ENCODE measurements at regions not wholly inside any gene's neighbourhood (a gene's known extent, or its start where the extent isn't known, plus 50 kb on each side); places are given as distances from the start of the nearest gene placed in this dataset.
"Not testable (repeated sequence)": the region's sequence is repeated elsewhere in the genome, so short reads cannot be mapped to it uniquely, and the experiment has no call there.

DNA sequence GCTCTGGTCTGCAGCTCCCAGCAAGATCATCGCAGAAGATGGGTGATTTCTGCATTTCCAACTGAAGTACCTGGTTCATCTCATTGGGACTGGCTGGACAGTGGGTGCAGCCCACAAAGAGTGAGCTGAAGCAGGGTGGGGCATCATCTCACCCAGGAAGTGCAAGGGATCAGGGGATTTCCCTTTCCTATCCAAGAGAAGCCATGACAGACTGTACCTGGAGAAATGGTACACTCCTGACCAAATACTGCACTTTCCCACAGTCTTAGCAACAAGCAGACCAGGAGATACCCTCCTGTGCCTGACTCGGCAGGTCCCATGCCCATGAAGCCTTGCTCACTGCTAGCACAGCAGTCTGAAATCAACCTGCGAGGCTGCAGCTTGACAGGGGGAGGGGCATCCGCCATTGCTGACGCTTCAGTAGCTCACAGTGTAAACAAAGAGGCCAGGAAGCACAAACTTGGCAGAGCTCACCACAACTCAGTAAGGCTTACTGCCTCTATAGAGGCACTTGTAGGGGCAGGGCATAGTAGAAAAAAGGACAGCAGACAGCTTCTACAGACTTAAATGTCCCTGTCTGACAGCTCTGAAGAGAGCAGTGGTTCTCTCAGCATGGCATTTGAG lies 60.5 kb downstream of the AREG start:
- not testable (repeated sequence) for DNase-seq

DNA sequence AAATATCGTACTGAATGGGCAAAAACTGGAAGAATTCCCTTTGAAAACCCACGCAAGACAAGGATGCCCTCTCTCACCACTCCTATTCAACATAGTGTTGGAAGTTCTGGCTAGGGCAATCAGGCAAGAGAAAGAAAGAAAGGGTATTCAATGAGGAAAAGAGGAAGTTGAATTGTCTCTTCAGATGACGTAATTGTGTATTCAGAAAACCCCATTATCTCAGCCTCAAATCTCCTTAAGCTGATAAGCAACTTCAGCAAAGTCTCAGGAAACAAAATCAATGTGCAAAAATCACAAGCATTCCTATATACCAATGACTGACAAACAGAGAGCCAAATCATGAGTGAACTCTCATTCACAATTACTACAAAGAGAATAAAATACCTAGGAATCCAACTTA lies 64.4 kb downstream of the AREG start:
- not testable (repeated sequence) for DNase-seq

DNA sequence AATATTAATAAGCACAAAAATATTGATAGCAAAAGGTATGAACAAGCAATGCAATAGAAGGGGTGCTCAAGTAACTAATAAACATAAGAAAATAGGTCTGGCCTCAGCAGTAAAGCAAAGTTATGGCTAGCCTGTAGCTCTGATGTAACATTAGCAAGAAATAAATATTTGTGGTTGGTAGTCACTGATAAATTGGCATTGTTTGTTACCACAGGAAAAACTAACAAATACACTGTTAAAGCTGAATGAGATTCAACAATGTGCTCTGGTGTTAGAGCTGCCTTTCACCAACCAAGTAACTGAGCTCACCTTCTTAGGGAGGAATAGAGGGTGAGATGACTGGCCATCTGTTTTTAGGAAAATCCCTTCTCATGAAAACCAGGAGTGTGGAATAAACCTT lies 71.4 kb downstream of the AREG start:
- no peak for DNase-seq

DNA sequence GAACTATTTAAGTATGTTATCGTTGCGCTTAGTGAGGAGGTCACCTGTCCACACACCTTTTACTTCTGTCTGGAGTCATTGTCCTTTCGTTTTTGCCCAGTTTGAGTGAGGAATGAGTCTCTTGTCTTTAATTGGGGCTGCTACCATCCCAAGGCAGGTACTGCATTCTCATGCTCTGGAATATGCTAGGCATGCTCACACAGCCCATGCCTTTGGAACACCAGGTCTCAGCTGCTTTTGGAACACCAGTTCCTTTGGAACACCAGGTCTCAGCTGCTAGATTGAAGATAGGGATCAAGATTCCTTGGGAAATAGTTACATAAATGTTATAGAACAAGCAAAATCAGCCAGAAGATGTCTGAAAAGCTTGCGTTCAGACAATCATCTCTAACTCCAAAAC lies 73.1 kb downstream of the AREG start:
- DNase-seq, result no peak

DNA sequence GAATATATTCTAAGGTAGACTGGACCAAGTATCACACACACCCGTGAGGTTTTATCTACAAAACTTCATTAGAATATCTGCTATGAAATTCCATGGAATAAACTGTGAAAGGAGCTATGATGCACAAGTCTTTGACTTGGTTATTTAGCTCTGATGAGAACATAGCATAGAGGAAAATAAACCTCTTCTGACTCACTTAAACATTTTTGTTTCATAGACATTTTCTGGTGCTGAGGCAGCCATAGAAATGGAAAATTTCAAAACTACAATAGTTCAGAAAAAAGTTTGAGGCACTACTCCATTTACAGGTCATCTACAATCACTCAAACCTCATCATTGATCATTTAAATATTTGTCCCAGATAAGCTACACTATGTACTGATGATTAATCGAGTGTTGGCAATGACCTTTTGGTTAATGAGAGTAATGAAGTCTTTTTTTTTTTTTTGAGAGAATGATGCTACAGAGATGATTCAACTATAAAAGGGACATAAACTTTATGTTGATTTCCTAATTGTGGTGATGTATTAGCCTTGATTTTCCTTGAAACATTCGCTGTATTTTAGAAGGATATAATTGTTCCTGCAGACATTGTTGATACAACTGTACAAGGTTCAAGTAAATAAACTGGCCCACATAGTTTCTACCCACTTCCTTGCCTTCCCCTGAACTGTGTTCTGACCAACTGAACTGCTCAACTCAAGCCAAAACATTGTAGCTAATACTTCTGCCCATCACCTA lies 77.5 kb downstream of the AREG start:
- no peak for DNase-seq

DNA sequence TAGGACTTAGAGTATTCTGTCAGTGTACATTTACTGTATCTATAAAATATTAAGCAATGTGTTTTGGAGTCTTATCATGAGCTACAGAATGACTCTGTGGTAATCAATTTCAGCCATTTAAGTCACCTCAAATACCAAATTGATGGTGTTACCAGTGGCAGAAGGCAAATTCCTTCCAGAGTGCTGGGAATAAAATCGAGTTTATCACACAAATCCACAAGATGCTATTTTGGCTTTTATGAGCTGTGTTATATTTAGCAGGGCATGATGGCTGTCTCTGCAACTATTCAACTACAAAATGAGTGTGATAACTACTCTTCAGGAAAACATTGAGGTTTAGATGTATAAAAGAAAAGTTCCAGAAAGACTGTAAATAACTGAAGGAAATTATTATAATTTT lies 78.2 kb downstream of the AREG start:
- no peak for DNase-seq

DNA sequence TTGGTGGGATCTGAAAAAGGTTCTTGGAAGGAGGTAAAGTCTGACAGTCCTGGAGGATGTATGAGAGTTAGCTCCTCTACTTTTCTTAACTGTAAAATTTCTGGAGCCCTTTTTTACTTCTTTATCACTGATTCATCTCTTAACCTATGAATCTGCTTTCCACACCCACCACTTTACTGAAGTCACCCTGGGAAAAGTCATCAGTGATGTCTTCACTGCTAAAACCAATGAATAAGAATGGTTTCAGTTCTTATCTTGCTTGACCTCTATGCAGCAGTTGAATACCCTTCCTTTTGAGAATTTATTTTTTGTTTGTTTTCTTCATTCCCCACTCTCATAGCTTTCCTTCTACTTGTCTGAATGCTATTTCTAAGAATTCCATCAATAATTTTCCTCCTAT lies 80.0 kb downstream of the AREG start:
- no peak for DNase-seq

DNA sequence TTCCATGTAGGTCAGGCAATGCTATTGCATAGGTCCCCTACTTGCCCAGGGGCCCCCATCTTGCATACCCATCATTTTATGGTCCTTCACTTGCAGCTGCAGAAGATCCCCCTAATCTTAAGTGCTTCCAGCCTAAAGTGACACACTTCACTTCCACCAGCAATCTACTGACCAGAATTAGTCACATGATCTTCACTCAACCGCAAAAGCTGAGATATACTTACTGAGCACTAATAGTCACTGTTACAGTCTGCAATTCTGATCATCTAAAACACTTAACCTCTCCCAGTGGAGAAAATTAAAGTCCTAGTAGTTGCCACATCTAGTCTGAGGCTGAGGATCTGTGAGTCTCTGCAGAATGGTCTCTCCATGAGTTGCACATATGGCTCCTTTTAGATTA lies 82.1 kb downstream of the AREG start:
- no peak for DNase-seq

DNA sequence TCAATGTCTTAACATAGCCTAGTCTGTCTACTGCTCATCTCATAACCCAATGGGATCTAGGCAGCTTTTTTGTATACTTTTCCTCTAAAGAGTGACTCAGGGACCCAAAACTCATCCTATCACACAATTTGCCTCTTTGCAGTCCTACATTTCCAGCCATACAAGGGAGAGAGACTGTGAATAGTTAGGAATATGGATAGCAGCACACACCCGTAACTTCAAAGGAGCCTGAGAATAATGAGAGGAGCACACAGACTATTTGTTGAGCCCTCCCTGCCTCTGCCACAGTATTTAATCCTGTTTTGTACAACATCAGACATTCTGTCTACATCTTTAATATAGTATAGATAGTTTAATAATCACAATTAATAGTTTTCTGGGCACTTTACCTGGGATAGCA lies 83.2 kb downstream of the AREG start:
- no peak for DNase-seq

DNA sequence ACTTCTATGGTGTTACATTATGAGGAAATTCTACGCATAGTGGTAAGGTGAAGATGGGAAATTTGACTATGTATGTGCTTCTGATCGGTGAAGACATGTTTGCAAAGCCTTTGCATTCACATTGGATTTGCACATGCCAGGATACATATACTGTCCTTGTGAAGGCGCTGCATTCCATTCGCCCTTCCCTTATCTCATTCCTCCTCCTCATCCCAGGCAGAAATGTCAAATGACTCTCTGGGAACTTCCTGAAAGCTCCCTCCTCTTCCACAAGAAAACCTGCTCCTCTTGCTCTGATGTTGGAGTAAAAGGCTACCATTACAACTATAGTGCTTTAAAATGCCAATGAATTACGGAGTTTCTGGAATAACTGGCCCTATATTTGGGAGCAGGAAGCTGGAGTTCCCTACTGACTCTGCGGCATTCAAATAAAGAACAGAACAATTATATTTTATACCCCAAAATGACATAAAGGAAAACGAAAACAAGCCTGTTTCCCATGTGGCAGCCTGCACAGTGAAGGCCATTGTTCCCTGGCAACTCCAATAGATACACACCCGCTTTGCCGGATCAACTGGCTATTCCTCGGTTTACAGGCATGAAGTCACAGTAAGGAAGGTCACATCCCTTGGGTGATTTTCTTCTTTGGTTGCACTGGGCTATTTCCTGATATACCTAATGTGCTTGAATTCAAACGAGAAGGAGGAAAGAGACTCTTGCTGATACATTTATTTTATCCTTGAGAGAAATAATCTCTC lies 84.5 kb downstream of the AREG start:
- no peak for DNase-seq

DNA sequence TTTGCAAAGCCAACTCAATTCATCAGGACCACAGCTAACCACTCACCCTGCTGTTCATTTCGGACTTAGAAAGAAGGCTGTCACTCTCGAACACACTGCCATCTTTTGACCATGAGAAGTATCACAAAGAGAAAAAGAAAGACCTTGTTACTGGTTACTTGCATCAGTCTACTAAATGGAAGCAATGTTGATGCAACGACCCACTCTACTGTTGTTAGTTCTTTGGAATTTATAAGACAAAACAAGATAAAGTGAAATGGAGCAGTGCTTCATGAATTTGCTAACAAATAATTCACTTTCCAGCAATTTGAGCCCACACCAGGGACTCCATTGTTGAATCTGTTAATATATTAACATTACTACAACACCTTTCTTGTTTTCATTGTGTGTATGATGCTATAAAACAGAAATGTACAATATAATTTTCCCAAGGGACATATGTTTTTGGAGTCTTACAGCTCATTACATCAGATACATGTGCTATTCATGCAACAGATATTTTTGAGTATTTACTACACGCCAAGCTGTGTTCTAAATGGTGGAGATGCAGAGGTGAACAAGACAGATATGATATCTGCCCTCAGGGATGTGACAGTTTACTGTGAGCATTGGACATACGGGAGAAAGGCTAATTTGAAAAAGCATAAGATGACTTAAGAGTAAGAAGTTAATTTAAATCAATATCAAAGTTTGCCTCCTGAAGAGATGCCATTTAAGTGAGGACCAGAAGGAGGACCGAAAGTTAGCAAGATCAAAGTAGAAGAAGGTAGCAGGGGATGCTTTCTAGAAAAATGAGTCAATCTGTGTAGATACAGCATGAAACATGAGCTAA lies 87.2 kb downstream of the AREG start:
- peak in 1 of 2 donors; percentile 37 for DNase-seq

DNA sequence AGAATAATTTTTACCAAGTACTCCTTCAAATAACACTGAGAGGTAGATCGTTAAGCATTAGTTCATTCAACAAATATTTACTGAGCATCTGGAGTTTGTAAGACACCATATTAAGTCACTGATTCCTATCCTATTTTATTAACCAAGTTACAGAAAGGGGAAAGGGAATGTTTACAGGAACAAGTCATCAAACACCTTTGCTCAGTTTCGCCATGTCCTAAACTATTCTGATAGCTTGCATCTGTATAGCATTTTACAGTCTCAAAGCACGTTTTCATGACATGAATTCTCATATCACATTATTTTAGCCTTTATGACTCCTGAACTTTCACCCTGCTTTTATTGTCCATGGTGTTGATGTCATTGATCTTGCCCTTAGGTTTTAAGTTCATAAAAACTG lies 89.2 kb downstream of the AREG start:
- no peak for DNase-seq

DNA sequence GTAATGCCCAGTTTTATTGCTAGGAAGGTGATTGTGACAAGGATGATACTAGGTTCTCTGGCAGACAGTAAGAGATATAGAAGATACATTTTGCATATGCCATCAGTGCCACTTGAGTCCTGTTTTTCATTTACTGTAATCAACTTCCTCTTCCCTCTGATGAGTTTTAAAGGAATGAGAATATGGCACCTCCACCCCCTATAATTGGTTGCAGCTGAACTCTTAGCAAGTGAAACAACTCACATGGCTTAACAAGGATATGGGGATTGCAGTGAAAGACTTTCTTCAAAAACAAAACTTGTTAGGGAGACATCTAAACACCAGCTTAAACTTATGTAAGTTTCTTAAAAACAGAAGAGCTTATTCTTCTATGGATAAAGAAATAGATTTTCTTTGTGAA lies 90.0 kb downstream of the AREG start:
- no peak for DNase-seq

DNA sequence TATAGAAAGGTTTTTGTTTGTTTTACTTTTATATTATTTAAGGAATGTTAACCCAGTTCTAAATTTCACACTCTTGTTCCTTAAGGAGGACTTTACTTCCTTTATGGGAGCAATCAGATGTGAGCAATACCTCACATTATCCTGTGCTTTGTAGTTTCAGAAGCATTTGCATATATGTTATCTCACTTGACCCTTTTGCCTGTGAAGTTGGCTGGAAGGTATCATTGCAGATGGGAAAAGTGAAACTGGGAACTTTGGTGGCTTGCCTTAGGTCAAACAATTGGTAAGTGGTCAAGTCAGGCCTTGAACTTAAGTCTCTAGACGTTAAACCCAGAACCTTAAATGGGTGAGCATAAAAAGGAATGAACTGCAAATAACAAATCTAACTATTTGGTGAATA lies 90.6 kb downstream of the AREG start:
- no peak for DNase-seq

DNA sequence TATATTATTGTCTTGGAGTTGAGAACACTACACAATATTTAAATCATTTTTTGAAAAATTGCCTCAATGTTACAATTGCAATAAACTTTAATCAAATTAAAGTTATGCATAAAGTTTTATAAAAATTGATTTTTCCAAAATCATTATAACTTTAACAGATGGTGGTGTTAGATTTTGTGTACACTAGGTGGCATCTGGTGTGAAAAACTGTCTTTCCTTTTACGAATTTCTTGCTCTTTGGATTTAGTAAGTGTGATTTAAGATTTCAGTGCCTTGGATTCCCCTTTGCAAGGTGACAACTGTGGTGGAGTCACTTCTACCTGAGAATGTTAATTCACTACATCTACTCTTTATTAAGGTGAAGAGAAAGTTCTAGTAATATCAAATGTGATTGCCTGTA lies 91.6 kb downstream of the AREG start:
- no peak for DNase-seq

DNA sequence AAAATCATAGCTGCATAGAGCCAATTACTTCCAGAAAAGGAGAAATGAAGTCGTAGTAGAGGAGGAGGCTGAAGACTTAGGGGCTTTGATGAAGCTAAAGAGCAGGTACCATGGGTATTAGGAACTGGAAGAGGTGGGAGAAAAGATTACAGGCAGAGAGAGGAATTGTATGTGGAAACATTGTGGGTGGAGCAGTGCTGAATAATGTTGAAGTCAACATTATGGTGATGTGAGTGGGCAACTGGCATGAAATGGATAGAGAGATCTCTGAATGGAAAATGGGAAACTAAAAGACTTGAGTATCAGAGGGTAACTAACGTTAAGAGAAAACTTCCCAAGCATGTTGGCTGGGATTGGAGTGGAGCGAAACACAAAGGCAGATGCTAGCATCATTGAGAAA lies 92.5 kb downstream of the AREG start:
- no peak for DNase-seq

DNA sequence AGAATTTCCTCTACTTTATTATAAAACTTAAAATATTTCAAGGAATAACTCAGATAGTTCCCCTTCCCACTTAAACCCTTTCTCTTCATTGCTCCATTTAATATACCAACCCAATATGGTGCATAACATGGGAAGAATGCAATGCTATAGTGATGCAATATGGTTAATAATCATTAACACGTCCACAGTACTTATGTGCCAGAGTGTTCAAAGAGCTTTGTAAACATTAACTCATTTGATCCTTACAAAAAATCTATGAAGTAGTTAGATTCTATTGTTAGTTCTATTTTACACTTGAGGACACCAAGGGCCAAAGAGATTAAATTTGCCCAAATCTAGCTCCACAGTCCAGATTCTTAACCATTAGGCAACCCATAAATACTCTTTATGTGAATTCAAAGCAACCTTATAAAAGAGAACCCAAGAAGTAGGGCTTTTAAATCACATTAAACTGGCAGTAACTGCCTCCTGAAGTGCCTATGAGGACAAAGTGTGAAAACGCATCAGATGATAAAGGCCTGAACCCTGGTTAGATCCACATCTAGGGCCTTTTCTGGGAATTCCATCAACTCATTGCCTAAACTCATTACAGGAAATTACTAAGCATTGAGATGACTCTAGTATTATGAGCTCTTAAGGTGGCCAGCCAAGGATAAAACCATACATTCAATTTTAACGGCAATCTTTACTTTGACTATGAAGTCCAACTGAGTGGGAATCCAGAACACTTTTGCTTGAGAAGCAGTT lies 94.3 kb downstream of the AREG start:
- no peak for DNase-seq

DNA sequence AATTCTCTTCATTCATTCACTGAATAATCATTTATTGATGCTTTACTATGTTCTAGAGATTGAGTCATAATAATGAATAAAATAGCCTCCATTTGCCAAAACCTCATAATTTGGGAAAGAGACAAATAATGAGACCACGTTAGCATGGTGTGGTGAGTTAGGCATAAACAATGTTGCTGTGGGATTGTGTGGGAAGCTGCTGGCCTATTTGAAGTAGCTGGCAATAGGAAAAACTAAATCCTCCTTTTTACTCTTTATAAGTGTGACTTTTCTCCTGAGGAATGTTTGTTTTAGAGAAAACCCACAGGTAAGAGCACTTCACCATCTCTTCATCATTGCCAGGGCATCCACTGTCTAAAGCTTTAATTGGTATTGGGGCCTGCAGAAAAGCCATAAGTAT lies 95.3 kb downstream of the AREG start:
- no peak for DNase-seq

DNA sequence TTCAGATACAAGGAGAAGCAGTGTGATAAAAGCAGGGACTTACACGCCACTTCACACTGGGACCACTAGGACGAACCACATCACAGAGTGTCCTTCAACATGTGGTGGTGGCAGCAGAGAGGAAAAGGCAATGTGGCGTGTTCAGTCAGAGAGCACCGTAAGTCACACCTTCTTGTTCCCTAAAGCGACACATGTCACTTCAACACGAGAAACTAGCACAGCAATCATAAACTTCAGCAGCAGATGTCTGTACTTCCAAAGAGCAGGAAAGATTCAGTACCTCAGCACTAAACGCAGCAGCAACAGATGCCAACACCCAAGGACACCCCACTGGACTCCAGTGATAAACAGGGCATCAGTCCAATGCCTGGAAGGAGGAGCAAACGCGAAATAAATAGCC lies 96.7 kb downstream of the AREG start:
- no peak for DNase-seq

DNA sequence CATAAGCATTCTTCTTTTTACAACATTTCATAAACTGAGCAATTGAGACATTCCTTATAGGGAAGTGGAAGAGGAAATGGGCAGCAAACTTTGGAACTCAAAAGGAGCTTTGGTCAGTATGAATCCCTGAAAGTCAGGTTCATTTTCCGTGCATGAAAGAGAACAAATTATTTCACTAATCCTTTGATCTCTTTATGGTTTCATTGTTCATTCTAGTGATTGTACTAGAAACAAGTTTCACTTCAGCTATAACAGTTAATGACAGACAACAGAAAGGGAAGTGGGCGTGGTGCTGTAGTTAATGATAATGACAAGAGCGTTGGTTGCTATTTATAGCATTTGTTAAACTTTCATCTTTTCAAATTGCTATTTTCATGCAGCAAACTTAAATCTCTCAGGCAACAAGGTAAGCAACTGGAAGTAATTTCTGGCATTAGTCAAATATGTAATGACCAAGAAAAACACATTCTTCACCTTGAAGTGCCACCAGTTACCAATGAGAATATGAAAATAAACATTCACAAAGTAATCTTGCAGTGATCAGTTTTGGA lies 98.4 kb downstream of the AREG start:
- DNase-seq, result peak; percentile 1 to 8

DNA sequence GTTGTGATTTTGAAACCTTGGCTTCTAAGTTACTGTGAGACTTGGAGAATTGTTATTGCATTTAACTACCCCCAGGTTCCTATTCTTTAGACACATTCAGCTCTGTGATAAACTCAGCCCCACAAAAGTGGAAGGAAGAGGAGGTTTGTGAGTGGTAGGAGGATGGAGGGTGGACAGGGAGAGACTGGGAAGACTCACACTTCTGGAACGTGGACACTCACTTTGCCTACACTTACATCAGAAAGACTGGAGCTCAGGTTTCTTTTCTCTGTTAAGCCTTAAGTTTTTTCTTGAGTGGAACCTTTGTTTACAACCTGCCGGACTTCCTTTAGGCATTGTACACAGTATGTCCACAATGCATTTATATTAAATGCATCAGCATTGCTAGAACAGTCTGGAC lies 99.0 kb downstream of the AREG start:
- no peak for DNase-seq

DNA sequence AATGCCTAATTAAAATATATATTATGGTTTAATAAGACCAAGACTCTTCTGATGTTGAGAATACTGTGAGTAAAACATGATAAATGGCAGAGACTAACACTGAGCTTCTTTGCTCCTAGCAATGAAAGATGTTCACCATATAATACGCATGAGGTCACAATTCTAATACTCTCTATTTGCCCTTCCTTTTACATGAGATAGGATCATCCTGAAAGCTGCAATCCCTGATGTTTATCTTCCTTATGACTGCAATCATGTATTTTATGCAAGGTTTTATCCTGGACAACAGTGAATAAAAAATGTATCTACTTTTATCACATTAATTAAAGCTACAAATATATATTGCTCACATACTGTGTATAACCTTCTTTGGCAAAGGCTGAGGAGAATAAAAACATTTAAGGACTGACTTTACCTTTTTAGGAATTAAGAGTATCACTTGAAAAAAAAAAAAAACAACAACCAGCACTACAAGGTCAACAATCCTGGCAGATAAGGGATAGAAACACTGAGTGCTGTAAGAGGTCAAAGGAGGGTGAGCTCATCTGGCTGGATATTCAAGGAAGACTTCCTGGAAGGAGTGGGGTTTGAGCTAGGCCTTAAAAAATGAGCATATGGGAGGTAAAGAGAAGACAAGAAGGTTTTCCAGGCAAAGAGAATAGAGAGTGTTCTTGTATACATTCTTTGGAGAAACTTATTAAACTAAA lies 99.9 kb downstream of the AREG start:
- DNase-seq, result no peak
